Loucy (cell line): ENCODE measurements at regions not wholly inside any gene's neighbourhood (a gene's known extent, or its start where the extent isn't known, plus 50 kb on each side); places are given as distances from the start of the nearest gene placed in this dataset.

Experiments used
- H2AFZ ChIP-seq: fragments of 200-600 bp; sonication (generic); 2 replicates; pipeline ENCODE4 v1.6.0; 2016; ENCODE audit warnings: antibody characterized with exemption, mild to moderate bottlenecking, low read length, moderate library complexity
- H3F3A ChIP-seq: fragments of 200-600 bp; 2 replicates; pipeline ENCODE4 v1.6.0; 2016; ENCODE audit warnings: antibody characterized with exemption, low read depth, mild to moderate bottlenecking
- H3K27me3 ChIP-seq: fragments of 200-600 bp; sonication (generic); 2 replicates; pipeline ENCODE4 v1.6.1; 2014; ENCODE audit warnings: low read length, mild to moderate bottlenecking; ENCODE audit not compliant: insufficient read depth, poor library complexity, severe bottlenecking
- H3K36me3 ChIP-seq: fragments of 200-600 bp; sonication (generic); 2 replicates; pipeline ENCODE4 v1.6.1; 2016; ENCODE audit warnings: low read length; ENCODE audit not compliant: insufficient read depth
- H3K4me1 ChIP-seq: fragments of 200-600 bp; sonication (generic); 2 replicates; pipeline ENCODE4 v1.5.1; 2014; ENCODE audit warnings: low read length, mild to moderate bottlenecking; ENCODE audit not compliant: insufficient read depth, poor library complexity, severe bottlenecking
- H3K4me2 ChIP-seq: fragments of 200-600 bp; sonication (generic); 2 replicates; pipeline ENCODE4 v1.6.0; 2014; ENCODE audit warnings: antibody characterized with exemption, low read length, low read depth, mild to moderate bottlenecking; ENCODE audit not compliant: poor library complexity, severe bottlenecking
- H3K4me3 ChIP-seq: fragments of 200-600 bp; sonication (generic); 2 replicates; pipeline ENCODE4 v1.5.1; 2014; ENCODE audit warnings: low read length, mild to moderate bottlenecking, mixed read lengths; ENCODE audit not compliant: poor library complexity, severe bottlenecking
- H3K79me2 ChIP-seq: fragments of 200-600 bp; sonication (generic); 2 replicates; pipeline ENCODE4 v1.6.1; 2014; ENCODE audit warnings: low read length; ENCODE audit not compliant: insufficient read depth
- H3K9ac ChIP-seq: fragments of 200-600 bp; sonication (generic); 2 replicates; pipeline ENCODE4 v1.6.0; 2014; ENCODE audit warnings: mild to moderate bottlenecking, low read depth, low read length, moderate library complexity; ENCODE audit not compliant: poor library complexity, severe bottlenecking
- H3K9me2 ChIP-seq: fragments of 200-600 bp; sonication (generic); replicated peaks from 2 replicates; pipeline ENCODE4 v1.6.1; 2016; ENCODE audit warnings: low read depth, low read length, mixed read lengths
- H3K9me3 ChIP-seq: fragments of 200-600 bp; sonication (generic); 2 replicates; pipeline ENCODE4 v1.6.1; 2014; ENCODE audit warnings: mild to moderate bottlenecking, antibody characterized with exemption, low read length, low read depth; ENCODE audit not compliant: insufficient read depth
- H4K20me1 ChIP-seq: fragments of 200-600 bp; sonication (generic); 2 replicates; pipeline ENCODE4 v1.6.0; 2014; ENCODE audit warnings: antibody characterized with exemption, low read length, mild to moderate bottlenecking; ENCODE audit not compliant: insufficient read depth, poor library complexity, severe bottlenecking
- EZH2phosphoT487 ChIP-seq: fragments of 200-600 bp; IDR thresholded peaks from 2 replicates; pipeline ENCODE4 v1.6.1; 2018; ENCODE audit warnings: antibody characterized with exemption, mild to moderate bottlenecking, moderate library complexity, borderline replicate concordance
- TF ChIP-seq, protein P1 (sequence below): fragments of 200-600 bp; sonication (generic); conservative IDR thresholded peaks from 2 replicates; pipeline ENCODE4 v1.5.1; 2014; ENCODE audit warnings: mild to moderate bottlenecking, antibody characterized with exemption, low read length

DNA sequence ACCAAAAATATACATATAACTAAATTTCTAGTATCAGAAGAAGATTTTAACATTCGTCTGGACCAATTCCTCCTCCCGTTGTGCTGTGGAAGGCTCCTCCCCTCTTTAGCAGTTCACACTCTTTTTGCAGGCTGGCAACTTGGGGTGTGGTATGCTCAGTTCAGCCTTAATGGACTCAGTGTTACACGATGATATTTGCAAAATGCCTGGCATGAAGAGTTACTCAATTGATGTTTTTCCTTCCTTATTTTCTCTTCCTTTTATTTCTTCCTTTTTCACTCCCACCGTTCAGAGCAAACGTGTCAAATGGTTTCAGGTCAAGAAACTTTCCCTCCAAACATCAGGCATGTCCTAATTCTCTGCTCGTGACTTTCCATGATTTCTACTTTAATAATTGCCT lies 248.3 kb downstream of the PHF14 start:
- Histone ChIP-seq H2AFZ (no peak overlapping the region), H3K27me3 (no peaks in the 10 kb centered on the region), H3K79me2 (no peaks in the 10 kb centered on the region), H3K4me3 (no peak overlapping the region), H3F3A (no peaks in the 10 kb centered on the region), H3K9me2 (no peaks in the 10 kb centered on the region), H3K36me3 (no peaks in the 10 kb centered on the region), H3K9me3 (no peaks in the 10 kb centered on the region), H4K20me1 (no peaks in the 10 kb centered on the region), H3K9ac (no peak overlapping the region), H3K4me2 (no peak overlapping the region), H3K4me1 (peaks cover 31% of the 10 kb centered on the region)
- TF ChIP-seq EZH2phosphoT487, result no peak
- TF ChIP-seq, protein P1, sequence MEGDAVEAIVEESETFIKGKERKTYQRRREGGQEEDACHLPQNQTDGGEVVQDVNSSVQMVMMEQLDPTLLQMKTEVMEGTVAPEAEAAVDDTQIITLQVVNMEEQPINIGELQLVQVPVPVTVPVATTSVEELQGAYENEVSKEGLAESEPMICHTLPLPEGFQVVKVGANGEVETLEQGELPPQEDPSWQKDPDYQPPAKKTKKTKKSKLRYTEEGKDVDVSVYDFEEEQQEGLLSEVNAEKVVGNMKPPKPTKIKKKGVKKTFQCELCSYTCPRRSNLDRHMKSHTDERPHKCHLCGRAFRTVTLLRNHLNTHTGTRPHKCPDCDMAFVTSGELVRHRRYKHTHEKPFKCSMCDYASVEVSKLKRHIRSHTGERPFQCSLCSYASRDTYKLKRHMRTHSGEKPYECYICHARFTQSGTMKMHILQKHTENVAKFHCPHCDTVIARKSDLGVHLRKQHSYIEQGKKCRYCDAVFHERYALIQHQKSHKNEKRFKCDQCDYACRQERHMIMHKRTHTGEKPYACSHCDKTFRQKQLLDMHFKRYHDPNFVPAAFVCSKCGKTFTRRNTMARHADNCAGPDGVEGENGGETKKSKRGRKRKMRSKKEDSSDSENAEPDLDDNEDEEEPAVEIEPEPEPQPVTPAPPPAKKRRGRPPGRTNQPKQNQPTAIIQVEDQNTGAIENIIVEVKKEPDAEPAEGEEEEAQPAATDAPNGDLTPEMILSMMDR, result no peak

DNA sequence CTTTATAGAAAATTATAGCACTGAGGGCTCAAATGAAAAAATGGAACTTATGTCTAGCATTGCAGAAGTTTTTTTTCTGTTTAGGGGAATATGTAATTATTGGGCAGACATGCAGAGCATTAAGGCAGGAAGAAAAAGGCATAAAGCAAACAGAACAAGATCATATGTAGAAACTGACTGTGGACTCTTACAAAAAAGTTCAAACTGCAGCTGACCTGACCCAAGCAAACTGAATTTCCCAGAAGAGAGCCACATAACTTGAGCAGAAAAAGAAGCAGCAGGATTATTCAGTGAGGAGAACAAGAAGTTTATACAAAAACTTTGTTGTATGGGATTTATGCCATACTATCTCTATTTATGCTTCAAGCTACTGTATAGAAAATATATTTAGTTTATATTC lies 250.9 kb downstream of the PHF14 start:
- H3K4me1 ChIP-seq, result peaks cover 35% of the 10 kb centered on the region
- TF ChIP-seq EZH2phosphoT487, result no peak
- TF ChIP-seq, protein P1, result no peak

DNA sequence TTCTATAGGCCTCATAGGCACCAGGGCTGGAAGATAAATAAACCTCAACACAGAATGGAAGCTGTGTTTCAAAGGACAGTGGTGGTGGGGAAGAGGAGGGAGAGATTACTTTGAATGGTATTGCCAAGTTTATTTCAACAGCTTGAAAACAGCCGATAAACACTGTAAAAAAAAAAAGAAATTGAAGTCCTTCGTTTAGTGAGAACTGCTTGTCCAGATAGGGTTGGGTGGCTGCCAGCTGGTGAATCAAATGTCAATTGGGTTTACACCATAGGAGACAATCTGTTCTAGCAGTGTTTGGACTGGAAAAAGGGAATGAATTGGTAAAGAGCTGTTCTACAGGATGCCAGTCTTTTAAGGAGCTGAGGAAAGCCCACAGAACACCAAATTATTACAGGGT lies 254.8 kb downstream of the PHF14 start:
- H2AFZ ChIP-seq, result peak overlapping the region; percentile 48; the same call in 1 of the 2 replicates
- TF ChIP-seq EZH2phosphoT487, result no peak
- TF ChIP-seq, protein P1, result no peak
- H3K79me2 ChIP-seq, result no peaks in the 10 kb centered on the region

More for the DNA sequence above, 250.9 kb downstream of the PHF14 start:
- no peak overlapping the region for H2AFZ ChIP-seq
- no peaks in the 10 kb centered on the region for H3K36me3 ChIP-seq
- no peaks in the 10 kb centered on the region for H3K79me2 ChIP-seq
- H3K27me3 ChIP-seq, result no peaks in the 10 kb centered on the region
- H3K9me2 ChIP-seq, result no peaks in the 10 kb centered on the region
- no peak overlapping the region for H3K4me2 ChIP-seq
- no peaks in the 10 kb centered on the region for H4K20me1 ChIP-seq
- no peak overlapping the region for H3K9ac ChIP-seq
- no peaks in the 10 kb centered on the region for H3F3A ChIP-seq
- no peak overlapping the region for H3K4me3 ChIP-seq
- no peaks in the 10 kb centered on the region for H3K9me3 ChIP-seq

More for the DNA sequence above, 254.8 kb downstream of the PHF14 start:
- Histone ChIP-seq H3F3A (no peaks in the 10 kb centered on the region), H3K4me3 (no peak overlapping the region), H3K4me1 (peaks cover 47% of the 10 kb centered on the region), H3K9ac (no peak overlapping the region), H3K9me3 (no peaks in the 10 kb centered on the region), H4K20me1 (no peaks in the 10 kb centered on the region), H3K36me3 (no peaks in the 10 kb centered on the region), H3K4me2 (peak overlapping the region; percentile 26), H3K9me2 (no peaks in the 10 kb centered on the region), H3K27me3 (no peaks in the 10 kb centered on the region)
